A172 (cell line): ENCODE measurements at regions not wholly inside any gene's neighbourhood (a gene's known extent, or its start where the extent isn't known, plus 50 kb on each side); places are given as distances from the start of the nearest gene placed in this dataset.

Source experiments
- DNase-seq: peaks from one replicate; pipeline ENCODE4 v3.0.0-alpha.2; 2015; ENCODE audit warnings: low spot score

DNA sequence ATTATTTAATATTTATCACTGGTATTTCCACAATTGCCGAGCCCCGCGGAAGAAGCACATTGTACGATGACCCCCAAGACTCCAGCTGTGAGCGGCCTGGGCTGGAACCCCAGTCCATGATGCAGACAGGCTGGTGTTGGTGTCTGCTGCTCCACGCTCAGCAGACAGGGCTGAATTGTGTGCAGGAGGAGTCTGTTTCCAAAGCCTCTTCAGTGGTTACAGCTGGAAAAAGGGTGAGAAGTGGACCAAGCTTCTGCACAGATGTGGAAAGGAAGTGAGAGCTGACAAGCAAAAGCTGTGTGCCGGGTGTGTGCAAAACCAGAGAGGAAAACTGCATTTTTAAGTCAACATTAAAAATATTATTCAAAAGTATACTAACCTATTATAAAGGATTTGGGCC is 500.4 kb downstream of the GALR1 start:
- no peak for DNase-seq

DNA sequence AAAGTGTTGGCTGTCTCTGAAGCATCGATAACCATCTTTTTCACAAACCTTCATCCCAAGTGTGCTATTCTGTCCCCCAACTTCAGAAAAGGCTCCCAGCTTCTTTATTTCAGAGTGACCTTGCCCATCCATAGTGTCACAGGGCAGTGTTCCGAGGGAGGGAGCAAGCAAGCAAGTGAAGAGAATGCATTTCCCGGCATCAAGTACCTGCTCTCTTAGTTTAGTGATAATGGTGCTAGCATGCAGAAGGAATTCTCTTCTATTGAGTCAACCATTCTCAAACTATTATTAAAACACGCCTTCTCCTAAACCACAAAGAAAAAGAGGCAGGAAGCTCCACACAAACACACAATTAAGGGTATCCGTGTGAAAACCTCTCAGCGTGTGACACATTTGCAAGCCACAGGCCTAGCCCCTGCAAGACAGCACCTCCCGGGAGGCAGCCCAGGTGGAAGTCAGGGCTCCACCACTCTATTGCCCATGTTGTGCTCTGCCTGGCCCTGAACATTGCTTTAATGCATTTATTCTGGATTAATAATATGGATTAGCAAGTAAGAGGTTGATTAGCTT is 504.9 kb downstream of the GALR1 start:
- DNase-seq: no peak

DNA sequence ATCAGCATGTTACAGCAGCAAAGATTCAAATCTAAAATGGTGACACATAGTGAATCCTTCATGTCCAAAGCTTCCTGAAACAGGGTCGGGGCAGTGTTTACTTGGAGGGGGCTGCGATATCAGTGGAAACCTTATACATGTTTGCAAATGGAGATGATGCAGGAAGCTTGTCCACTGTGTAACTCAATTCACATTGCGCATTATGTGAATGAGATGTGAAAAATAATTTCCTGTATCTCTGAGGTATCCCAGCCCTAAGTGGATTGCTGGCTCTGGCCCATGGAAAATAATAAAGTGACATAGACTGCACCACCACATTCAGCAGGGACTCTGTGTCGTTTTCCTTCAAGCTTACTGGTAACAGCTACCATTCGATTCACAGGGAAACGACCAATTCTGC is 505.5 kb downstream of the GALR1 start:
- no peak for DNase-seq

DNA sequence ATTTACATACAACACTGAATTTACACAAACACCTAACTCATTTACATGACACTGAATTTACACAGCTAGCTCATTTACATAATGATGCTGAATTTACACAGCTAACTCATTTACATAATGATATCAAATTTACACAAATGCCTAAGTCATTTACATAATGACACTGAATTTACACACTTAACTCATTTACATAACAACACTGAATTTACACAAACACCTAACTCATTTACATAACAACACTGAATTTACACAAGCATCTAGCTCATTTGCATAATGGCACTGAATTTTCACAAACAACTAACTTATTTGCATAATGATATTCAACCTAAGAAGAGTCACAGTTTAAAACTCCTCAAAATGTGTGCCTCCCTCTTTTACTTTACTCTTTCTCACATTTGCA is 511.7 kb downstream of the GALR1 start:
- no peak for DNase-seq

DNA sequence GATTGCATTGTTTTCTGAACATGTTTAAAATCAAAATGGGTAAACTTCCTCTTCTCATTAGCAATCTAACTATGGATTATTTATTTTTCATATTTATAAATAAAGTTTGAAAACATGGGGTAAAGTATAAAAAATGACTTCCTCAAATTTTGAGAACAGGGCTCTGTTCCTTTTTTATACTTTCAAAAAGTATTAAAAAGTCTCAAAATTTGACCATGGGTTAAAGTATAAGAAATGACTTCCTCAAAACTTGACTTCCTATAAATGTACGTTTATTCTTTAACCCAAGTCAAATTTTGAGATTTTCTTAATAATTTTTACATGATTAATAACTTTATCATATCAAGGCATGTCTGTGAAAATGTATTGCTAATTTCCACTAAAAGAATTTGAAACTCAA is 512.4 kb downstream of the GALR1 start:
- no peak for DNase-seq

DNA sequence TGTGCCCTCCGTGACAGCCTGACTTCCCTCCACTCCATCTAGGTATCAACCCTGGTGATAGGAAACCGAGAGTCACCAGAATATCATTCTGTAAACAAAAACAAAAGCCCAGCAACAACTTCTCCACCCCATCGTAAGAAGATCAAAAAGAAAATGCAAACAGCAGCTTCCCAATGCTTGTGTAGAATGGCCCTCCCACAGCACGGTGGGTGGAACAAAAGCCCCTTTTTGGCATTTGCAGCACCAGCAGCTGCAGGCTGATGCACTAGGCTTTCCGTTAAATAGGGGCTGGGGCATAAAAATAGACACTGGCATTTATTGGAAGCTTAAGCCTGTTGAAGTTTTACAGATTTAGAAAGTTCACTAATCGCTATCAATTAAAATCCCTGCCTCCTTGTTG is 513.0 kb downstream of the GALR1 start:
- no peak for DNase-seq

DNA sequence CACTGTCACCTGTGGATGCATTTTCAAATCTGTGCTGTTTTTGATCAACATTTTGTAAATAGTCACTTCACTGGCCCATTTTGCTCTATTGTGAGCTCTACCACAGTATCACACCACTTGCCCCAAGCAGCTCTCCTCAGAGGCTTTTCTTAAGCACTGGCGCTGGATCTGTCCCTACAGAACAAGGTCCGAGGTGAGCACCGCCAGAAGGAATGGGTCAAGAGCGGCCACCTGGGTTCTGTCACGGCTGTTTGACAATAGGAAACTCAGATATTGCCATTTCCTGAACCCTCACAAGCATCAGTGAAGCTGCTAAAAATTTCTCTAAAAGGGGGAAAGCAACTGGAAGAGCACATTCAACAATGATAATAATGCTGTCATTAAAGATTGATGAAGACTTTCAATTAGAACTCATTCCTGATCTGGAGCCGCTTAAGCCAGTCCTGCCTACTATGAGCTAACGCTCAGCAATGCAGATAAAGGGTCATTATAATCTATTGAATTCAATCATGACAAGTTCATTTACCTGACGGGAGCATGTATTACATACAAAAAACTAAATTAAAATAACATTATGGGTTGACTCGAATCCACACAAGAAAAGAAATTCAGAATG is 514.0 kb downstream of the GALR1 start:
- DNase-seq: no peak

DNA sequence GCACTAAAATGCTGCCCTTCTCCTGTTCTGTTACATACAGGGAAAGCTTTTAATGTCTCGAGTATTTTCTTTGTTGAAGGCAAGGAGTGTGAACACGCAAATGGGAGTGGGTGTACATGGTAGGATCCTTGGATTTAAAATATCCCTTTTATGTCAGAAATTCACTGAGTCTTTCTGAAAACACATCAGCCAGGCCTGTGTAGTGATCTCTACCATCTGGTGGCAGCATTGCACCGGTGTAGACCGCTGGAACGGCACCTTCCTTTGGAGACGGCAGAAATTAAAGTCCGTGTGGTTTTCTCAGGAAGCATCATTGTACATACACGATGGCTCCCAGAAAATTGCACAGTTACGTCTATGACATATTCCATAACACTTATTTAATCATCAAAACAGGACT is 515.8 kb downstream of the GALR1 start:
- peak; percentile 1 for DNase-seq

DNA sequence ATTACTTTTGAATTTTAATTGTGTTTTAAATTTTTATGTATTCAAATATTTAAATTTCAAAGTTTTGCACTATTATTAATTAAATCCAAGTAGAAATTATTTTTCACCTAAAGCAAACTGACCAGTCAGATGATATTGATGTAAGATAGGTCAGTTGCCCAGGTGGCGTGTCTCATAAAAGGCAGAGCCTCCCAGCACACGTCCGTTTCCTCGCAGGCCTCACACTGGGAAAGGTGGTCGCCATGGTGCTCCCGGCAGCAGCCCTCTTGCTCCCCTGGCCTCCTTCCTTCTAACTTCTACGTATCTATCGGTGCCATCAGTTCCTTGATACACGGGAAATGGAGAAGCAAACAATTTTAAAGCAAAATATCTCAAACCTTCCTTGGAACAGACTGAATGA is 516.8 kb downstream of the GALR1 start:
- no peak for DNase-seq

DNA sequence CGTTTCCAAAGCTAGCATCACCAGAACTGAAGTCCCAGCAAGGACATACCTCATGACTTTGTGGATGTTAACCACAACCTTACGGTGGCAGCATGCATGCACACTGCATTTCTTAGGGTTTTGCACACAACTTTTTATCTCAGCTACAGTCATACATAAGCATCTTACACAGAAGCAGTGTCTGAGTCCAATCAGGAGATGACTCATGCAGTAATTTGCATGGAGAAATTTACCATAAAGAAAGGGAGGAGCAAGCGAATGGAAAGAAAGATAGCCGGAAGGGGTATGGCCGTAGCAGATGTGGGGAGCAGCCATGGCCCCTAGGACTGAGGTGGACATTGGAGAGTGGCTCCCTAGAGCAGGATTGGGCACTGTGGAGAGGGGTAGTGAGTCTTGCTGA is 522.5 kb downstream of the GALR1 start:
- DNase-seq: no peak

DNA sequence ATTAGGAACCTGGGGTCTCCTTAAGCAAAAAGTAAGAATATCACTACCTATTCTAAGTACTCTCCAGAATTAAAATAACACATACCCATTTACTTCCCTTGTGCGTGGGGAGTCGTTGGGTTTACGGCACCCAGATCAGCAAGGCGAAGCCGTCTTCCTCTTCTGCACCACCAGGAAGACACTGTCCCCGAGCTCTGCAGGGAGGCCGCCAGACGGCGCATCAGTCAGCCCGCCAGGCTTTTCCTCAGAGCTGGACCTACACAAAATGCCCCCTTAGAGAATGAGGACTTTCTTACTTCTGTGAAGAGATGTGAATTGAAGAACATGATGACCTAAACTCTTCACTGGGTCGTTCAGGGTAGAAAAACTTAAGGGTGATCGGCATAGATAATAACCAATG is 526.5 kb downstream of the GALR1 start:
- DNase-seq: no peak

DNA sequence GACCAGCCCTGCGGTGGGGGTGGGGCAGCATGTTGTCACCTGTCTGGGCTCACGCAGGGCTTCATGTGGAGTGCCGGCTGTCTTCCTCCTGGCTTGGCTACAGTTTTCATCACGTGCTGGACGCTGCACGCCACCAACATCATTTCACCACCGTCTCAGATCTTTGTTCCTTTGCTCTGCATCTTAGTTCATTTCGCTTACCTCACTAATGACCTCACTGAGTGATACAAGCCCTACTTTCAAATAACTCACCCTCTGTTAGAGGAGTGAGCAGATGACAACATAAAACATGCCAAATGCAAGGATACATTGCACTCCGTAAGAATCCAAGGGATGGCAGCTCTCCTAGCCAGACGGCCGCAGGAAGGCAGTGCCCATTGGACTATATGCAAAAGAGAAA is 527.5 kb downstream of the GALR1 start:
- no peak for DNase-seq

DNA sequence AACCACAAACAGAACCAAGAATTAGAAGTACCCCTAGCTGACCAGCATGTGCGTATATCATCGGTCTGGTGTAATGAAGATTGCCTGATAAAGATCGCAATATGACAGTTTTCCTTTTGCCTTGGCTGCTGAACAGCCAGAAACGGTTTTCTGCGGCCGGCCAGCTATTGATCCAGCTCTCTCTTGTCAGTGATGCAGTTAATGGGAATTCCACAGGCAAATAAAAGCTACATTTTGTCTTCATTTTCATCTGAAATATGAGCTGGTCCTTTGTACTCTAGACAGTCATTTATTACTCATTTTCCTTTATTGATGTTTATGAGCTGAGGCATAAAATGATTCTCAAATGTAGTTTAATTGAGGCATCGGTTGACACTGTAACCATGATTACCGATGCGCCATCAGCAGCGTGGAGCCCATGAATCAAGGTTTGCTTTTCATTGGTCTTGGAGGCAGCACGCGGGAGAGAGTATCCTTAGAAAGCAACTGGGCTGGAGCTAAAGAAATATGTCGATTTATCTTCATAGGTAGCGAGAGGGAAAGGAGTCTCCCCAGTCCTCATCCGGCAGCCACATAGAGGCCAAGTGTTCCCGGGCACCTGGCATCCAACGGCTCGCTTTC is 535.2 kb downstream of the GALR1 start:
- DNase-seq: no peak

DNA sequence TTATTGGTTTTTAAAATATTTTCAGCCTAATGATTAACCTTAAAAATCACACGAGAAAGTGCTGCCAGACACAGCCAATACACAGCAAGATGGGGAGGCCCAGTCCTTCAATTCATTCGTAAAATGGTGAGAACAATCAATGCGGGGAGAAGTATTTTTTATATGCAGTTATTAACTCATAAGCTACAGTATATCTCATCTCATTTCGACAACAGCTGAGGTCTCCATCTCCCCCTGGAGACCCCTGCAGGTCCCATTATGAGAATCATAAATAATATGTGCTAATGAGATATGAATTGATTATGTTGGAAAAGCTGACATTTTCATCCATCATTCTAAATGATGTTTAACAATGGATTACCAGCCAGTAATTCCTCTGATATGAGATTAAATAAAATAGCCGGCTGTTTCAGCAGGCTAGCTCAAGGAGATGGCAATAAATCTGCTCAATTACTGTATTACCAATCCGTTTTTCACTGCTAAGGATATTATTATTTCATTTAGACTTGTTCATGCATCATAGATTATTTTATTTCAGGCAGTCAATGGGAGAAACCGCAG is 535.8 kb downstream of the GALR1 start:
- no peak for DNase-seq

DNA sequence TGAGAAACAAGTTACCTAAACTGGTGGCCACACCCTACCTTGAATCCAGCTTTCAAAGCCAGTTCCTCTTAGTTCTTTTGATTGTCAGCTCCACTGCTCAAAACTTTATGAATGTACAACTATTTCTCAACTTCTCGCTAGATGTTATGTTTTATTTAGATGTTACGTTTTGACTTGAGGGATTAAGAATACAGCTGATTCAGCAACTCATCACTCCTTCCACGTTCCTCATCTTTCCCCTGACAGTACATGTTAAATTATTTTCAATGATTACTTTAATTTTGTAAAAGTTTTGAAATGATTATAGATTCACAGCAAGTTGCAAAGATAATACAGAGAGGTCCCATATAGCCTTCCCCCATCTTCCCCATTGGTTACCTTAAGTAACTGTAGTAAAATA is 553.4 kb downstream of the GALR1 start:
- no peak for DNase-seq

DNA sequence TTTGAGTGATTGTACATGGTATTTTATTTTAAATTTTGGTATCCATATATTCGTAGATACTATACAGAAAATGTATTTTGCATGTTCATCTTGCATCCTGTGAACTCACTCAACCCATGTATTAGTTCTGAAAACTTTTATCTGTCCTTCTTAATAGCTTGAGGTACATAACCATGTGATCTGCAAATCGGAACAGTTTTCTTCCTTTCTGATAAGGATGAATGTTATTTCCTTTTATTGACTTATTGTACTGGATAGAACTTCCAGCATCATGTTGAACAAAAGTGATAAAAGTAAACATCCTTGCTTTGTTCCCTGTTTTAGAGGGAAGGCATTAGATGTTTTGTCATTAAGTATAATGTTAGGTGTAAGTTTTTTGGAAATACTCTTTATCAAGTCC is 554.7 kb downstream of the GALR1 start:
- no peak for DNase-seq

DNA sequence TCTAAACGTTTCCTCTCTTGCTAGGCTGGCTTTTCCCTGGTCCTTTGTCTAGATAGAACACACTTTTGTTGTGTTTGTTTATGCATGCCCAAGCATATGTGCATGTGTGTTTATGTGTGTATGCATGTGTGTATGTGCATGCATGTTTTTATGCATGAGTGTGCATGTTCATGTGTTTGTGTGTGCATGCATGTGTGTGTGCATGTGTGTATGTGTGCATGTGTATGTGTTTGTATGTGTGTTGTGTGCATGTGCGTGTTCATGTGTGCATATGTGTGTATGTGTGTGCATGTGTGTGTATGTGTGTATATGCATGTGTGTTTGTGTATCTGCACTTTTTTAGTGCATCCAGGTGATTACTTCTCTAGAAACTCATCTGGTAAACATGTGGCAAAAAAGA is 558.0 kb downstream of the GALR1 start:
- no peak for DNase-seq

DNA sequence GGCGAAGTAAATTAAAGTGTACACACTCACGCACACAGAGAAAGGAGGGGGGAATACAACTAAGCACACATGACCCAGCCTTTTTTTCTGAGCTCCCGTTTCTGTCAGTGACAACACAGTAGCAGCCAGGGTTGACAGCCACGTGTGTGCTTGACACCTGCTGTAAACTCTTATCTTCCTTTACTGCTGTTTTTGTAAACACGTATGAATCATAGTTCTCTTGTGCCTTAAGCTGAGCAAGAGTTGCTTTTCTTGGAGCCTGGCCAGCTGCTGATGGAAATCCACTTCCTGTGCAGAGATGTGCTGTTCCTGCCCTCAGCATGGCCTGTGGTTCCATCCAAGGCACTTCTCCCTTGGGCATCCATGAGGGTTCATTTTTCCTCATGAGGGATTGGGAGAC is 561.9 kb downstream of the GALR1 start:
- DNase-seq: no peak

DNA sequence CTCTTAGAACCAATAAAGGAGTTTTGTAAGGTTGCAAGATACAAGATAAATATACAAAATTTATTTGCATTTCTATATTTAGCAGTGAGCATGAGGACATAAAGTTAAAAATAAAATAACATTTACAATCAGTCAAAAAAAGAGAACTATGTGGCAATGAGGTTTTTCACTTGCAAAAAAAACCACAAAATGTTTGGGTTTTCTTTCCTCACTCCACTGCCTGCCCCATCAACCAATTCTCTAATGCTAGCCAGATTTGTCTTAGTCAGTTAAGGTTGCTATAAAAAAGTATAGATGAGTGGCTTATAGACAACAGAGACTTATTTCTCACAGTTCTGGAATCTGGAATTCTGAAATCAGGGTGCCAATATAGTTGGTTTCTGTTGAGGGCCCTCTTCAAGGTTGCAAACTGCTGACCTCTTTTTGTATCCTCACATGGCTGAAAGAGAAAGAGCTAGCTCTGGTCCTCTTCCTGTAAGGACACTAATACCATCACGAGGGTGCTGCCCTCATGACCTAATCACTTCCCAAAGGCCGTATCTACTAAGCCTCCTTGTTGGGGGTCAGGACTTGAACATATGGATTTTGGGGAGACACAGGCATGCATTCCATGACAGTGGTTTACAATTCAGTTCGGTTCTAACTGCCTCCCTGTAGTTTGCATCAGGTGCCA is 566.2 kb downstream of the GALR1 start:
- DNase-seq: no peak

DNA sequence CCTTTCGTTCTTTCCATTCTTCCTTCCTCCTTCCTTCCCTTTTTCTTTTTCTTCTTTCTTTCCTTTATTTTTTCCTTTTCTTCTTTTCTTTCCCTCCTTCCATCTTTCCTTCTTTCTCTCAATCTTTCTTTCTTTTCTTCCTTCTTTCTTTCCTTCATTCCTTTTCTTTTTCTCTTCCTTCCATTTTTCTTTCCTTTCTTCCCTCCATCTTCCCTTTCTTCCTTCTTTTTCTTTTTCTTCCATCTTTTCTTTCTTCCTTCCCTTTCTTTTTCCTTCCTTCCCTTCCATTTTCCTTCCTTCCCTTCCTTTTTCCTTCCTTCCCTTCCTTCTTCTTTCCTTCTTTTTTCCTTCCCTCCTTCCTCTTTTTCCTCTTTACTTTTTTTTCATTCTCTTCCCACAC is 568.7 kb downstream of the GALR1 start:
- DNase-seq: no peak

DNA sequence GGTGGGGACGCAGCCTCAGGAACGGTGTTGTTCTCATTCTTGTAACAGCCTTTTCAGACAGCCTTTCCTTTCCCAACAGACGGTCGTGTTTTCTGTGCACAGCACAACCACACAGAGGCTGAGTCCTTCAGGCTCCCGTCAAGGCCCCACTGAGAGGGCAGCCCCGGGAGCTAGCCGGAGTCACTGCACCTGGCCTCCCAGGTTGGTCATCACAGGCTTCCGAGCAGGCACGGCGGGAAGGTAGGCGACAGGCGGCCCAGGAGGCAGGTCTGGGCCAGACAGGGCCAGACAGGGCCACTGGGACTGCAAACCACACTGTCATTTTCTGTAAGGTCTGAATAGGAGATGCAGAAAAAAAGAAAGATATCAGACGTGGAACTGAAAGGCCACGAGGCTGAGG is 570.8 kb downstream of the GALR1 start:
- no peak for DNase-seq

DNA sequence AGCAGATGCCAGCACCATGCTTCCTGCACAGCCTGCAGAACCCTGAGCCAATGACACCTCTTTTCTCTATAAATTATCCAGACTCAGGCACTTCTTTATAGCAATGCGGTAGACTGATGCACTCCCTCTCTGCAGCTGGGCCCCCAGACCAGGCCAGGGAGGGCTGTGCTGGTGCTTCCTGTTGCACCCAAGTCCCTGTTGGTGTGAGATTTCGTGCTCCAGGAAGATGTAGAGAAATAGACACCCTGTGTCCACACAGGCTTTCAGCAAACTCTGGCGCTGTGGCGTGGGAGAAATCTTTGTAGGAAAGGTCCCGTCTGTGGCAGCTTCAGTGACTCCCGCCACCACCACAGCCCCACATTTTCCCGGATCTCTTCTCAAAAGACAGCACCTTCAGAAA is 572.2 kb downstream of the GALR1 start:
- DNase-seq: no peak

DNA sequence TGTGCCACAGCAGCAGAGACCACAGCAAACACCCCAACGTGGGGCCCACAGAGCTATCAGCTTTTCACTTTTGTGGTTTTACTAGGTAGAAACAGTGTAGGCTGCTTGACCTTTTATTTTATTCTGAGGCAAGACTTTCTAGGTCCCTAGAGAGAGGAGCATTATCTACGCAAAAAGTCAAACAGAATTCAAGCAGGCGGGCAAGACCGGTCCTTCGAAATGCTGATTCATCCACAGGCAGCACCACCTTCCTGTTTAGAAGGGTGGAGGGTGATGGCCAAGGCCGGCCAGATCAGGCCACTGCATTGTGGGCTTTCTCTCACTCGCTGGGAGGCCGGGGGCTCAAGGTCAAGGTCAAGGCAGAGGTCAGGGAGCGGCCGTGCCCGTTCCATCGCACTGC is 573.0 kb downstream of the GALR1 start:
- DNase-seq: no peak
